HG03565 (cell line): ENCODE measurements at regions not wholly inside any gene's neighbourhood (a gene's known extent, or its start where the extent isn't known, plus 50 kb on each side); places are given as distances from the start of the nearest gene placed in this dataset.

Experiments used
- ATAC-seq: cut with Tn5 transposase; IDR thresholded peaks from one replicate; pipeline ENCODE4 v1.9.1; 2021; ENCODE audit warnings: mild to moderate bottlenecking, moderate library complexity; ENCODE audit not compliant: unreplicated experiment

- ATAC-seq, result no peak
These were observed 281.8 kb downstream of the RNF144B start for GRCh38 chr6:18668994-18669393.

GRCh38 chr6:18672852-18673251 is 285.7 kb downstream of the RNF144B start:
- ATAC-seq, result no peak

- ATAC-seq, result no peak
These were observed 287.2 kb downstream of the RNF144B start for GRCh38 chr6:18674346-18674745.

GRCh38 chr6:18675881-18676280 is 288.7 kb downstream of the RNF144B start:
- no peak for ATAC-seq

GRCh38 chr6:18676548-18676947 is 289.4 kb downstream of the RNF144B start:
- no peak for ATAC-seq

GRCh38 chr6:18680842-18681241 is 293.7 kb downstream of the RNF144B start:
- ATAC-seq, result no peak

GRCh38 chr6:18681832-18682503 is 294.8 kb downstream of the RNF144B start:
- no peak for ATAC-seq

GRCh38 chr6:18684343-18684742 is 297.2 kb downstream of the RNF144B start:
- ATAC-seq, result no peak

- no peak for ATAC-seq
These were observed 306.0 kb downstream of the RNF144B start for GRCh38 chr6:18692929-18693685.

- no peak for ATAC-seq
These were observed 306.7 kb downstream of the RNF144B start for GRCh38 chr6:18693881-18694280.

- no peak for ATAC-seq
These were observed 316.4 kb downstream of the RNF144B start for GRCh38 chr6:18703546-18703945.

GRCh38 chr6:18707714-18708439 is 320.7 kb downstream of the RNF144B start:
- ATAC-seq, result no peak

GRCh38 chr6:18712595-18712994 is 325.4 kb downstream of the RNF144B start:
- no peak for ATAC-seq

GRCh38 chr6:18720075-18720474 is 332.9 kb downstream of the RNF144B start:
- ATAC-seq, result no peak

GRCh38 chr6:18724056-18724455 is 336.9 kb downstream of the RNF144B start:
- no peak for ATAC-seq

GRCh38 chr6:18725449-18725848 is 338.3 kb downstream of the RNF144B start:
- no peak for ATAC-seq

GRCh38 chr6:18733921-18734550 is 346.9 kb downstream of the RNF144B start:
- ATAC-seq, result no peak

GRCh38 chr6:18741741-18742140 is 354.6 kb downstream of the RNF144B start:
- ATAC-seq, result no peak

GRCh38 chr6:18742406-18742805 is 355.3 kb downstream of the RNF144B start:
- no peak for ATAC-seq

GRCh38 chr6:18746727-18747126 is 359.6 kb downstream of the RNF144B start:
- ATAC-seq, result no peak

- no peak for ATAC-seq
These were observed 361.2 kb downstream of the RNF144B start for GRCh38 chr6:18748314-18748713.
